Activated CD8-positive, alpha-beta T cell treated with anti-CD3 and anti-CD28 coated beads for 36 hours (primary cell): ENCODE measurements at regions not wholly inside any gene's neighbourhood (a gene's known extent, or its start where the extent isn't known, plus 50 kb on each side); places are given as distances from the start of the nearest gene placed in this dataset.
"Not testable (repeated sequence)": the region's sequence is repeated elsewhere in the genome, so short reads cannot be mapped to it uniquely, and the experiment has no call there.

ENCODE experiments used
- ATAC-seq: fragments of 200-7000 bp; cut with Tn5 transposase; one replicate; pipeline ENCODE4 v1.10.0; 2021; ENCODE audit warnings: mild to moderate bottlenecking, moderate library complexity
- CTCF ChIA-PET: fragments of 350-600 bp; sonication (Branson Sonifier 250); formaldehyde crosslinking; loops from one replicate; lab custom pipeline; 2021; ENCODE audit warnings: antibody characterized with exemption; lab: Charles Lee
- POLR2A ChIA-PET: fragments of 350-600 bp; sonication (Branson Sonifier 250); formaldehyde crosslinking; loops from one replicate; lab custom pipeline; 2021; ENCODE audit warnings: antibody characterized with exemption; lab: Charles Lee
- DNase-seq: peaks from one replicate; pipeline ENCODE4 v3.0.0-alpha.2; 2020
- H3K27ac Mint-ChIP-seq: one replicate; pipeline ENCODE4 v1.8.0; 2021; ENCODE audit warnings: mild to moderate bottlenecking, mixed read lengths
- H3K27me3 Mint-ChIP-seq: one replicate; pipeline ENCODE4 v1.8.0; 2021; ENCODE audit warnings: mixed read lengths
- H3K36me3 Mint-ChIP-seq: one replicate; pipeline ENCODE4 v1.8.0; 2021; ENCODE audit warnings: low read depth, mixed read lengths
- H3K4me1 Mint-ChIP-seq: one replicate; pipeline ENCODE4 v1.8.0; 2021; ENCODE audit warnings: low read depth, mixed read lengths
- H3K4me3 Mint-ChIP-seq: one replicate; pipeline ENCODE4 v1.8.0; 2021; ENCODE audit warnings: mild to moderate bottlenecking, moderate library complexity, mixed read lengths
- H3K9me3 Mint-ChIP-seq: one replicate; pipeline ENCODE4 v1.8.0; 2021; ENCODE audit warnings: mixed read lengths
- intact Hi-C: fragments of 100-400 bp; cut with micrococcal nuclease; formaldehyde crosslinking; loops from one replicate; pipeline ENCODE4 v1.10.0; 2022
- TF ChIP-seq, protein P1 (sequence below): fragments of 200-600 bp; IDR thresholded peaks from one replicate; pipeline ENCODE4 v1.8.0; 2022; ENCODE audit warnings: antibody characterized with exemption, mild to moderate bottlenecking

DNA sequence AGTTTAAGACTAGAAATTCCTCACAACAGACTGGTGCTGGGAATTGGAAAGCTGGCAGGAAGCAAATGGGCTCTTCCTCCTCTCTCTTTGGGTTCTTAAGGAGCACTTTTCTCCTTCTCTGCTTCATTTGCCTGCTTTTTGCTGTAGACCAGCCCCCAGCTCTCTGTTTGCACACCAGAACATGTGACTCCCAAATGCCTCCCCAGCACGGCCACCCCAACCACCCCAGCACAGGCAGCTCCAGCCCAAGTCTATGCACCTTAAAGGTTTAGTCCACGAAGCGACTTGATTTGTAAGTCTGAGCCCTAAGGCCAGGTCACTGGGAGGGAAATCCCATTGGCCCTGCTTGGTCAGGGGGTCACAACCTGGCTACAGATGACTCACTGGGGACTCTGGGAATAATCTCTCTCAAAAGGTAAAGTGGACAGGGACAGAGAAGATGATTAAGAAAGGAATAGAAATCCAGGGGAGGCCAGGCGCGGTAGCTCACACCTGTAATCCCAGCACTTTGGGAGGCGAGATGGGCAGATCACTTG lies 377.8 kb upstream of the PROK2 start:
- Mint-ChIP-seq H3K4me3 (no peak overlapping the region), H3K9me3 (no peaks in the 10 kb centered on the region), H3K36me3 (no peaks in the 10 kb centered on the region), H3K4me1 (peaks cover 2% of the 10 kb centered on the region), H3K27me3 (peaks cover 4% of the 10 kb centered on the region), H3K27ac (no peak overlapping the region)
- ChIA-PET POLR2A (no interaction called here), CTCF (interaction anchor here (1.7 kb wide), 1 partner anchor 9 kb away, joined by 4 read pairs; no protein-coding TSS in a partner anchor)
- TF ChIP-seq, protein P1, sequence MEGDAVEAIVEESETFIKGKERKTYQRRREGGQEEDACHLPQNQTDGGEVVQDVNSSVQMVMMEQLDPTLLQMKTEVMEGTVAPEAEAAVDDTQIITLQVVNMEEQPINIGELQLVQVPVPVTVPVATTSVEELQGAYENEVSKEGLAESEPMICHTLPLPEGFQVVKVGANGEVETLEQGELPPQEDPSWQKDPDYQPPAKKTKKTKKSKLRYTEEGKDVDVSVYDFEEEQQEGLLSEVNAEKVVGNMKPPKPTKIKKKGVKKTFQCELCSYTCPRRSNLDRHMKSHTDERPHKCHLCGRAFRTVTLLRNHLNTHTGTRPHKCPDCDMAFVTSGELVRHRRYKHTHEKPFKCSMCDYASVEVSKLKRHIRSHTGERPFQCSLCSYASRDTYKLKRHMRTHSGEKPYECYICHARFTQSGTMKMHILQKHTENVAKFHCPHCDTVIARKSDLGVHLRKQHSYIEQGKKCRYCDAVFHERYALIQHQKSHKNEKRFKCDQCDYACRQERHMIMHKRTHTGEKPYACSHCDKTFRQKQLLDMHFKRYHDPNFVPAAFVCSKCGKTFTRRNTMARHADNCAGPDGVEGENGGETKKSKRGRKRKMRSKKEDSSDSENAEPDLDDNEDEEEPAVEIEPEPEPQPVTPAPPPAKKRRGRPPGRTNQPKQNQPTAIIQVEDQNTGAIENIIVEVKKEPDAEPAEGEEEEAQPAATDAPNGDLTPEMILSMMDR, result no peak
- intact Hi-C loops, result no loop called here
- ATAC-seq, result no peak
- DNase-seq, result no peak

DNA sequence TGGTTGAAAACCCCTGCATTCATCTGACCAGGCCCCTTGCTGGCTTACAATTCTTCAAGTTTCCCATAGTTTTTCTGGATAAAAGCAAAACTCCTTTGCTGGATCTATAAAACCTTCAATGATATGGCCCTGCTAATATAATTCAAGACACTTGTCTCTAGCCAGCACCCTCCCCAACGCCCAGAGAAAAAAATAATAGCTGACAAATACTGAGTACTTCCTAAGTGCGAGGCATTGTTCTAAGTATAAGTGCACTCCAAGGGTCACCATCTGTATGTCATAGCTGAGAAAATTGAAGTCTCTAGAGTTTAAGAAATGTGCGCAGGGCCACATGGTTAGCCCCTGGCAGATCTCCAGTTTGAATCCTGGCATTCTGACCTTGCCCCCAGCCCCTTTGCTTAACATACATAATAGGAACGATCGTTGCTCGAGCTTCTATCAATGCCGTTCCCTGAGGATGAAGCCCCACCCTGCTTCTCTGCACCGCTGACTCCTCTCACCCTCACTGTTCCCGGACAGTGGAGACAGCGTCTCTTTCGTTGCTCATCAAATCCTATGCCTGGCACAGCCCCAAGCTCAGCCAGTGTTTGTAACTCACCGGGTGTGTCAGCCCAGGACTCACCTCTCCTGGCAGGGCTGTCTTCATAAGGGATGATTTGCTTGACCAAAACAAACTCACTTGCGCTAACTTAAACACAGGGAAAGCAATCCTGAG lies 377.1 kb upstream of the PROK2 start:
- ChIA-PET POLR2A (no interaction called here), CTCF (interaction anchor here (1.7 kb wide), 1 partner anchor 8 kb away, joined by 4 read pairs; no protein-coding TSS in a partner anchor)
- H3K4me3 Mint-ChIP-seq, result no peak overlapping the region
- H3K9me3 Mint-ChIP-seq, result no peaks in the 10 kb centered on the region
- TF ChIP-seq, protein P1, result no peak
- H3K36me3 Mint-ChIP-seq, result no peaks in the 10 kb centered on the region
- H3K27ac Mint-ChIP-seq, result no peak overlapping the region
- intact Hi-C loops, result no loop called here
- H3K4me1 Mint-ChIP-seq, result peaks cover 2% of the 10 kb centered on the region
- peaks cover 4% of the 10 kb centered on the region for H3K27me3 Mint-ChIP-seq
- no peak for ATAC-seq
- DNase-seq, result no peak

DNA sequence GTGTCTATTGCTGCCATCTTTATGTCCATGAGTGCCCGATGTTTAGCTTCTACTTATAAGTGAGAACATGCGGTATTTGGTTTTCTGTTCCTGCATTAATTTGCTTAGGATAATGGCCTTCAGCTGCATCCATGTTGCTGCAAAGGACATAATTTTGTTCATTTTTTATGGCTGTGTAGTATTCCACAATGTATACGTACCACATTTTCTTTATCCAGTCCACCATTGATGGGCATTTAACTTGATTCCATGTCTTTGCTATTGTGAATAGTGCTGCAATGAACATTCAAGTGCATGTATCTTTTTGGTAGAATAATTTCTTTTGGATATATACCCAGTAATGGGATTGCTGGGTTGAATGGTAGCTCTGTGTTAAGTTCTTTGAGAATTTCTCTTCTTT lies 376.3 kb upstream of the PROK2 start:
- POLR2A ChIA-PET, H3K4me1 Mint-ChIP-seq, H3K27ac Mint-ChIP-seq: not testable (repeated sequence)

DNA sequence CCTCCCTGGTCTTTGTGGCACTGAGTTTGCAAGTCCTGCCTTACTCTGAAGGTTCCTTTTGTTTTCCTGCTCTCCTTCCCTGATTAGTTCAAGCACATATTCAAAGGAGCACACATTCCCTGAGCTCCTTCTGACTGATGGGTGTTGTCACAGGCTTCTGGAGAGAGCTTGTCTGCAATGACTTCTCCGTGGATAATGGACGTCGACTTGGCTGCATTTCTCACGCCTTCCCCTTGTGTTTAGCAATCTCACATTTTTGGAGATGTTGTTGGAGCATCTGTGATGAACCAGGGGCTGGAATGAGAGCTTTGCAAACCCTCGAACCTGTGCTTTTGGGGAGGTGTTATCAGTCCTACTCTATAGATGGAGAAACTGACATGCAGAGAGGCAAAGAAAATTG lies 375.4 kb upstream of the PROK2 start:
- no peak for ATAC-seq
- peaks cover 3% of the 10 kb centered on the region for H3K27me3 Mint-ChIP-seq
- TF ChIP-seq, protein P1, result no peak
- POLR2A ChIA-PET, result no interaction called here
- no peak overlapping the region for H3K4me3 Mint-ChIP-seq
- no peaks in the 10 kb centered on the region for H3K36me3 Mint-ChIP-seq
- intact Hi-C loops, result no loop called here
- no peak for DNase-seq
- H3K9me3 Mint-ChIP-seq, result no peaks in the 10 kb centered on the region
- CTCF ChIA-PET, result no interaction called here
- peaks cover 2% of the 10 kb centered on the region for H3K4me1 Mint-ChIP-seq
- H3K27ac Mint-ChIP-seq, result no peak overlapping the region

More for the DNA sequence above, 376.3 kb upstream of the PROK2 start:
- H3K36me3 Mint-ChIP-seq, H3K4me3 Mint-ChIP-seq, intact Hi-C loops, DNase-seq, CTCF ChIA-PET, ATAC-seq, H3K27me3 Mint-ChIP-seq, H3K9me3 Mint-ChIP-seq: not testable (repeated sequence)

DNA sequence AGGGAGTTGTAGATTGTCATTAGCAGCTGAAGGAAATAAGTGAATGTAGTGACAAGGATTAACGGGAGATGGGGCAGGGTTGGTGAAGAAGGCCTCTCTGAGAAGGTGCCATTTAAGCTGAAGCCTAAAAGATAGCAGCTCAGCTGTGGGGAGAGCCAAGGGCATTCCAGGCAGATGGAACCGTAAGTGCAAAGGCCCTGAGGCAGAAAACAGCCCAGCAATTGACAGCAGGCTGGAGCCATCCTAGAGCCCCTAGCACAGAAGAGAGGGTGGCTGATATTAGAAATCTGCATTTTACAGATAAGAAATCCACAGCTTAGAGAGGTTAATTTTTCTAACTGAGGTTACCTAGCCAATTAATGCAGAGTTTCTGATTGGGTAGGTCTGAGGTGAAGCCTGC lies 374.5 kb upstream of the PROK2 start:
- H3K9me3 Mint-ChIP-seq, result no peaks in the 10 kb centered on the region
- H3K27me3 Mint-ChIP-seq, result no peaks in the 10 kb centered on the region
- DNase-seq, result no peak
- ATAC-seq, result no peak
- no peak overlapping the region for H3K4me3 Mint-ChIP-seq
- H3K27ac Mint-ChIP-seq, result no peak overlapping the region
- H3K4me1 Mint-ChIP-seq, result peaks cover 2% of the 10 kb centered on the region
- H3K36me3 Mint-ChIP-seq, result no peaks in the 10 kb centered on the region
- CTCF ChIA-PET, result interaction anchor here (0.7 kb wide), 1 partner anchor 140 kb away, joined by 3 read pairs; no protein-coding TSS in a partner anchor
- TF ChIP-seq, protein P1, result no peak
- intact Hi-C loops, result no loop called here
- POLR2A ChIA-PET, result no interaction called here
